Activated CD4-positive, alpha-beta T cell treated with anti-CD3 and anti-CD28 coated beads, Interleukin-2, amount 10 ng/mL, durations not matched to agents 7 days and 5 days (primary cell): ENCODE measurements at regions not wholly inside any gene's neighbourhood (a gene's known extent, or its start where the extent isn't known, plus 50 kb on each side); places are given as distances from the start of the nearest gene placed in this dataset.
A peak's percentile ranks its signal among the peaks of the same experiment; 100 is the strongest.

Experiments used
- CTCF ChIA-PET: fragments of 350-600 bp; sonication (Branson Sonifier 250); formaldehyde crosslinking; loops from one replicate; lab custom pipeline; 2021; ENCODE audit warnings: antibody characterized with exemption; lab: Charles Lee
- POLR2A ChIA-PET: fragments of 350-600 bp; sonication (Branson Sonifier 250); formaldehyde crosslinking; loops from one replicate; lab custom pipeline; 2021; ENCODE audit warnings: antibody characterized with exemption; lab: Charles Lee
- DNase-seq: peaks from one replicate; pipeline ENCODE4 v3.0.0-alpha.2; 2020
- H3K27ac Mint-ChIP-seq: one replicate; pipeline ENCODE4 v1.8.0; 2021; ENCODE audit warnings: mild to moderate bottlenecking, moderate library complexity, mixed read lengths
- H3K27me3 Mint-ChIP-seq: one replicate; pipeline ENCODE4 v1.8.0; 2021; ENCODE audit warnings: mixed read lengths
- H3K36me3 Mint-ChIP-seq: one replicate; pipeline ENCODE4 v1.8.0; 2021; ENCODE audit warnings: low read depth, mixed read lengths
- H3K4me1 Mint-ChIP-seq: one replicate; pipeline ENCODE4 v1.8.0; 2021; ENCODE audit warnings: mixed read lengths
- H3K4me3 Mint-ChIP-seq: one replicate; pipeline ENCODE4 v1.8.0; 2021; ENCODE audit warnings: mild to moderate bottlenecking, moderate library complexity, mixed read lengths
- H3K9me3 Mint-ChIP-seq: one replicate; pipeline ENCODE4 v1.8.0; 2021; ENCODE audit warnings: mixed read lengths

- no peak overlapping the region for H3K4me3 Mint-ChIP-seq
- no peaks in the 10 kb centered on the region for H3K9me3 Mint-ChIP-seq
- no peak for DNase-seq
- POLR2A ChIA-PET, result no interaction called here
- H3K36me3 Mint-ChIP-seq, result no peaks in the 10 kb centered on the region
- no peak overlapping the region for H3K27ac Mint-ChIP-seq
- CTCF ChIA-PET, result no interaction called here
- H3K4me1 Mint-ChIP-seq, result no peaks in the 10 kb centered on the region
- peaks cover 10% of the 10 kb centered on the region for H3K27me3 Mint-ChIP-seq
Observed at GRCh38 chr1:199150756-199151155, 511.9 kb downstream of the PTPRC start.

- no peak overlapping the region for H3K27ac Mint-ChIP-seq
- no peak overlapping the region for H3K4me3 Mint-ChIP-seq
- H3K9me3 Mint-ChIP-seq, result no peaks in the 10 kb centered on the region
- no peak for DNase-seq
- POLR2A ChIA-PET, result no interaction called here
- H3K27me3 Mint-ChIP-seq, result peaks cover 8% of the 10 kb centered on the region
- H3K4me1 Mint-ChIP-seq, result no peaks in the 10 kb centered on the region
- CTCF ChIA-PET, result no interaction called here
- H3K36me3 Mint-ChIP-seq, result no peaks in the 10 kb centered on the region
Observed at GRCh38 chr1:199151634-199152425, 513.0 kb downstream of the PTPRC start.

GRCh38 chr1:199152676-199153075, 513.8 kb downstream of the PTPRC start:
- ChIA-PET CTCF (no interaction called here), POLR2A (no interaction called here)
- Mint-ChIP-seq H3K27ac (no peak overlapping the region), H3K4me1 (no peaks in the 10 kb centered on the region), H3K4me3 (no peak overlapping the region), H3K9me3 (no peaks in the 10 kb centered on the region), H3K27me3 (peaks cover 8% of the 10 kb centered on the region), H3K36me3 (no peaks in the 10 kb centered on the region)
- no peak for DNase-seq

DNA sequence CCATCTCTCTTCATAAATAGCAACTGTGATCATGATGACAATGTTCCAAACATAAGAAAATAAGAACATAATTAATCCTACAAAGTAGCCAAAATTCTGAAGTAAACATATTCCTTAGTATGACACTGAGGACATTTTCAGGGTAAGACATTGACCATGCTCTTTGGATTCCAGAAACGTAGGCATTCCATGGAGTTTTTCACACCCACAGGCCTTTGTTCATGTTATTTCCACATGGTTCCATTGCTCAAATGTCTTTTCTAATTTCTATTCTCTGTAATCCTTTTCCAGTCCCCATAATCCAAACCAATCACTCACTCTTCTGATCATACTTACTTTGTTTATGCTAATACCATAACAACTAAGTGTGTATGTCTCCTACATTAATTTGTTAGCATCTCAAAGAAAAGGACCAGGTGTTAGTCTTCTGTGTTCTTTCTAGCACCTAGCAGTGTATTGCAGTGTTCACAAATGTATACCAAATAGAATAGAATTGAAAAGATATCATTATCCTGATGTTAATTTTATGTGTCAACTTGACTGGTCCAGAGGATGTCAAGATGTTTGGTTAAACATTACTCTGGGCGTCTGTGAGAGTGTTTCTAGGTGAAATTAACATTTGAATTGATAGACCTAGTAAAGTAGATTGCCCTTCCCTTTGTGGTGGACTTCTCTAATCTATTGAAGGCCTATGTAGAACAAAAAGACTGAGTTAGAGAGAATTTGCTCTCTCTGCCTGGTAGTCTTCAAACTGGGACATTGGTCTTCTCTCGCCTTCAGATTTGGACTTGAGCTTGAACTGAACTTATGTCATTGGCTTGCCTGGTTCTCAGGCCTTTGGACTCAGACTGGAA, 516.6 kb downstream of the PTPRC start:
- Mint-ChIP-seq H3K27ac (no peak overlapping the region), H3K36me3 (peaks cover under 1% of the 10 kb centered on the region), H3K9me3 (peaks cover 4% of the 10 kb centered on the region), H3K27me3 (peaks cover 6% of the 10 kb centered on the region), H3K4me3 (no peak overlapping the region), H3K4me1 (peaks cover under 1% of the 10 kb centered on the region)
- ChIA-PET CTCF (no interaction called here), POLR2A (no interaction called here)
- DNase-seq, result no peak

GRCh38 chr1:199157494-199157893, 518.7 kb downstream of the PTPRC start:
- H3K4me1 Mint-ChIP-seq, result peaks cover 13% of the 10 kb centered on the region
- H3K27me3 Mint-ChIP-seq, result peaks cover 2% of the 10 kb centered on the region
- POLR2A ChIA-PET, result no interaction called here
- peaks cover 9% of the 10 kb centered on the region for H3K9me3 Mint-ChIP-seq
- CTCF ChIA-PET, result interaction anchor here (0.6 kb wide), 2 partner anchors 33 to 482 kb away, joined by 3 to 5 read pairs; no protein-coding TSS in a partner anchor
- H3K36me3 Mint-ChIP-seq, result peaks cover 5% of the 10 kb centered on the region
- no peak overlapping the region for H3K27ac Mint-ChIP-seq
- H3K4me3 Mint-ChIP-seq, result no peak overlapping the region
- no peak for DNase-seq

DNA sequence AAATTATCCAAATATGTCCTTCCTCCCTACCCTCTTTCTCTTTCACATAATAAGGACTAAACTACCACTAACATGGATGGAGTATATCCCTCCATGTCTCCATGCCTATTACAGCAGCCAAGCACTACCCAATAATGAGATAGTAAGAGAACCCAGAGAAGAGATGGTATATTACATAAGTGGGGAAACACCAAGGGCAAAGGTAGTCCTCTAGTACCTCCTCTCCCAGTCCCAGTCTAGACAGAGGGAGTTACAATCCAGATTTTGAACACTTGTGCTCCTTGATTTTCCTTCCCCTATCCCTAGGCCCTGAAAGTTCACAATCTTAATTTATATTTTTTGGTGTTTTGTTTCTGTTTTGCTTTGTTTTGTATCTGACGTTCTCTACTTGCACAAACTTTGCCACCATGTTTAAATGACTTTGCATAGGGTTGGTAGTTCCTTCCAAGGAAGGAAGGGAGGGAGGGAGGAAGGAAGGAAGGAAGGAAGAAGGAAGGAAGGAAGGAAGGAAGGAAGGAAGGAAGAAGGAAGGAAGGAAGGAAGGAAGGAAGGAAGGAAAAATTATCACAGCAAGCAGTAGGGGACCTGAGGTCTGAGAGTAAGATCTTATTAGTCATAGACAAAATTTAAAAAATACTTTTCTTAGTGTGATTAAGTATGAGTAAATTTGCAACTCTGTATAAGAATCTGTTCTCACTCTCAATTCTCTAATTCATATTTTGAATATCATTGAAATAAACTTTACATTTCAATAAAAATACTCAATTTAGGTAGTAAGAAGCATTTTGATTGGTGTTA, 521.9 kb downstream of the PTPRC start:
- Mint-ChIP-seq H3K9me3 (peaks cover 9% of the 10 kb centered on the region), H3K27ac (no peak overlapping the region), H3K27me3 (no peaks in the 10 kb centered on the region), H3K4me1 (peaks cover 32% of the 10 kb centered on the region), H3K4me3 (no peak overlapping the region), H3K36me3 (peaks cover 7% of the 10 kb centered on the region)
- no peak for DNase-seq
- CTCF ChIA-PET, result no interaction called here
- POLR2A ChIA-PET, result no interaction called here

GRCh38 chr1:199161319-199161680, 522.5 kb downstream of the PTPRC start:
- Mint-ChIP-seq H3K27me3 (no peaks in the 10 kb centered on the region), H3K4me1 (peaks cover 32% of the 10 kb centered on the region), H3K36me3 (peaks cover 7% of the 10 kb centered on the region), H3K9me3 (peaks cover 9% of the 10 kb centered on the region), H3K4me3 (no peak overlapping the region), H3K27ac (no peak overlapping the region)
- DNase-seq, result no peak
- CTCF ChIA-PET, result no interaction called here
- POLR2A ChIA-PET, result no interaction called here

- Mint-ChIP-seq H3K4me1 (peaks cover 32% of the 10 kb centered on the region), H3K4me3 (no peak overlapping the region), H3K27me3 (no peaks in the 10 kb centered on the region), H3K36me3 (peaks cover 7% of the 10 kb centered on the region), H3K27ac (no peak overlapping the region), H3K9me3 (peaks cover 9% of the 10 kb centered on the region)
- no peak for DNase-seq
- CTCF ChIA-PET, result interaction anchor here (0.6 kb wide), 1 partner anchor 1164 kb away, joined by 3 read pairs; no protein-coding TSS in a partner anchor
- POLR2A ChIA-PET, result no interaction called here
Observed at GRCh38 chr1:199161766-199162303, 523.0 kb downstream of the PTPRC start.

DNA sequence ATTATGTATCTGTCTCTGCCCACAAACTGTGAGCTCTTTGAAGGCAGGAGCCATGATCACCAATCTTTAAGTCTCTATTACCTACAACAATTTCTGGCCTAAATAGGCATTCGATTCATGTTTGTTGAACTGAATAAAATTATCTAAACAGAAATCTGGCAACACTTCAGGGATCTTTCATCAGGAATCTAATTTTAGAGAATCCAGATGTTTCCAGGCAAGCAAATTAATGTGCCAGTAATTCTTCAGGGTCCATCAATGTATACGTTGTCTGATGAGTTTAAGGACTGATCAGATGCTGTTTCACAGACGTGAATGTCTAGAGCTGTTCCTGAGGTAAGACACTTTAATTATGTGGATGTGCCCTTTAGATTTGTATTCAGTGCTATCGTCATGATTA, 524.4 kb downstream of the PTPRC start:
- ChIA-PET CTCF (interaction anchor here (1.7 kb wide), 1 partner anchor 17 kb away, joined by 4 read pairs; no protein-coding TSS in a partner anchor), POLR2A (interaction anchor here (0.6 kb wide), 1 partner anchor 10 kb away, joined by 3 read pairs; no protein-coding TSS in a partner anchor)
- DNase-seq, result no peak
- peak overlapping the region; percentile 21 for H3K27ac Mint-ChIP-seq
- peaks cover 7% of the 10 kb centered on the region for H3K36me3 Mint-ChIP-seq
- peaks cover 32% of the 10 kb centered on the region for H3K4me1 Mint-ChIP-seq
- H3K4me3 Mint-ChIP-seq, result no peak overlapping the region
- H3K27me3 Mint-ChIP-seq, result no peaks in the 10 kb centered on the region
- peaks cover 9% of the 10 kb centered on the region for H3K9me3 Mint-ChIP-seq

GRCh38 chr1:199163670-199164069, 524.8 kb downstream of the PTPRC start:
- H3K9me3 Mint-ChIP-seq, result peaks cover 6% of the 10 kb centered on the region
- peaks cover 7% of the 10 kb centered on the region for H3K36me3 Mint-ChIP-seq
- no peak overlapping the region for H3K27ac Mint-ChIP-seq
- POLR2A ChIA-PET, result interaction anchor here (0.6 kb wide), 1 partner anchor 9 kb away, joined by 3 read pairs; no protein-coding TSS in a partner anchor
- CTCF ChIA-PET, result interaction anchor here (1.7 kb wide), 1 partner anchor 17 kb away, joined by 4 read pairs; no protein-coding TSS in a partner anchor
- H3K4me1 Mint-ChIP-seq, result peaks cover 36% of the 10 kb centered on the region
- DNase-seq, result no peak
- H3K4me3 Mint-ChIP-seq, result no peak overlapping the region
- H3K27me3 Mint-ChIP-seq, result no peaks in the 10 kb centered on the region

DNA sequence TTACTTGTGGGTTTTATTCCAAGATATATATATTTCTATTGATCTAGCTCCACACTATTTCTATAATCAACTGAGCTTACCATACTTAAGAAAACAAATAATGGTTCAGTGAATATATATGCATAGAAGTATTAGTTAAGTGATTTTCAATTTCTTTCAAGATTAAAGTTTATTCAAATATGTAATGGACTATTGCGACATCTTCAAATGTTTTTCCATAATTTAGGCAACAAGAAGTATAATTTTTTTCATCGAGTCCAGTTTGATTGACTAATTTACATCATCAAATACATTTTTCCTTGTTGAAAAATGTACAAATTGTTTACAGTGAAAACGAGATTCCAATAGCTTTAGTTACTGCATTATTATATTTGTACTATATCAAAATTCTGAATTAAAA, 528.6 kb downstream of the PTPRC start:
- Mint-ChIP-seq H3K9me3 (peaks cover 5% of the 10 kb centered on the region), H3K27me3 (no peaks in the 10 kb centered on the region), H3K36me3 (peaks cover 4% of the 10 kb centered on the region), H3K27ac (no peak overlapping the region), H3K4me1 (peaks cover 39% of the 10 kb centered on the region), H3K4me3 (no peak overlapping the region)
- POLR2A ChIA-PET, result no interaction called here
- CTCF ChIA-PET, result no interaction called here
- DNase-seq, result no peak

- H3K27ac Mint-ChIP-seq, result no peak overlapping the region
- POLR2A ChIA-PET, result no interaction called here
- no peaks in the 10 kb centered on the region for H3K27me3 Mint-ChIP-seq
- CTCF ChIA-PET, result interaction anchor here (0.8 to 1.3 kb wide), 2 partner anchors 30 to 188 kb away, joined by 3 to 4 read pairs; no protein-coding TSS in a partner anchor
- peaks cover 37% of the 10 kb centered on the region for H3K4me1 Mint-ChIP-seq
- H3K36me3 Mint-ChIP-seq, result peaks cover 2% of the 10 kb centered on the region
- no peak overlapping the region for H3K4me3 Mint-ChIP-seq
- H3K9me3 Mint-ChIP-seq, result peaks cover 5% of the 10 kb centered on the region
- no peak for DNase-seq
Observed at GRCh38 chr1:199168888-199169585, 530.2 kb downstream of the PTPRC start.
